22Rv1 (cell line): ENCODE measurements at regions not wholly inside any gene's neighbourhood (a gene's known extent, or its start where the extent isn't known, plus 50 kb on each side); places are given as distances from the start of the nearest gene placed in this dataset.

Source experiments
- H3K27ac ChIP-seq: fragments of 450-650 bp; 2 replicates; pipeline ENCODE4 v1.5.1; 2017
- CTCF ChIP-seq: fragments of 450-650 bp; IDR thresholded peaks from 2 replicates; pipeline ENCODE4 v1.5.1; 2017; ENCODE audit warnings: mild to moderate bottlenecking
- ZFX ChIP-seq: fragments of 450-650 bp; IDR thresholded peaks from 2 replicates; pipeline ENCODE4 v1.6.1; 2017; ENCODE audit warnings: antibody characterized with exemption, borderline replicate concordance

GRCh38 chr2:14433946-14434495, 198.5 kb upstream of the LRATD1 start:
- TF ChIP-seq CTCF (no peak), ZFX (no peak)

GRCh38 chr2:14445670-14446069, 186.8 kb upstream of the LRATD1 start:
- TF ChIP-seq ZFX: no peak
- no peak for TF ChIP-seq CTCF
- no peak overlapping the region for H3K27ac ChIP-seq

More at GRCh38 chr2:14433946-14434495, 198.5 kb upstream of the LRATD1 start:
- no peak overlapping the region for H3K27ac ChIP-seq

GRCh38 chr2:14448340-14448739, 184.2 kb upstream of the LRATD1 start:
- no peak for TF ChIP-seq CTCF
- no peak for TF ChIP-seq ZFX

GRCh38 chr2:14451312-14451711, 181.2 kb upstream of the LRATD1 start:
- no peak overlapping the region for H3K27ac ChIP-seq
- TF ChIP-seq ZFX: no peak
- TF ChIP-seq CTCF: peak; percentile 22; the same call in 1 of the 2 replicates

More at GRCh38 chr2:14448340-14448739, 184.2 kb upstream of the LRATD1 start:
- H3K27ac ChIP-seq: no peak overlapping the region

GRCh38 chr2:14454202-14454601, 178.3 kb upstream of the LRATD1 start:
- TF ChIP-seq CTCF: no peak
- TF ChIP-seq ZFX: no peak
- H3K27ac ChIP-seq: no peak overlapping the region

GRCh38 chr2:14459786-14460325, 172.7 kb upstream of the LRATD1 start:
- H3K27ac ChIP-seq: no peak overlapping the region

More at GRCh38 chr2:14459786-14460325, 172.7 kb upstream of the LRATD1 start:
- TF ChIP-seq ZFX: no peak
- no peak for TF ChIP-seq CTCF
